ENCODE measurements at regions not wholly inside any gene's neighbourhood (a gene's known extent, or its start where the extent isn't known, plus 50 kb on each side); places are given as distances from the start of the nearest gene placed in this dataset.

DNA sequence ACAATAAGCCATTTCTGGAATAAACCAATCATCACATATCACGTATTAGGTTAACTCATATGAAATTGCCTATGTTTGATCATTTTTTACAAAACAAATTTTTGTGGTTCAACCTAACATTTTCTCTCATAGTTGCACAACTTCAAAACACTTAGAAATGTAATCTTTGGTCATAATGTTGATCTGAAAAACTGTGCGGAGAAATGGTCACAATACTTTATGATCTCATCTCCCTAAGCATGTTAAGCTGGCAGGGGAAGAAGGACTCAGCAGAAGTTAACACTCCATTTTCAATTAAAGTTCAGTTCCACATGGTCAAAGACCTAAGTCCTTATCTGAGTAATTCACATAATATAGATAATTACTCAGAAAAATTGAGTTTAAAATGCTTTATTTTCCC, 194.8 kb downstream of the CAPZA3 start:
- Mint-ChIP-seq H3K4me1 (no peaks in the 10 kb centered on the region), H3K27me3 (no peaks in the 10 kb centered on the region), H3K36me3 (no peaks in the 10 kb centered on the region), H3K4me3 (no peak overlapping the region), H3K27ac (no peak overlapping the region), H3K9me3 (ENCODE audit: low read depth) (peaks cover 9% of the 10 kb centered on the region)
- CTCF ChIA-PET, result no interaction called here
- DNase-seq, result no peak
- ATAC-seq, result no peak

- no peak for ATAC-seq
Measured at GRCh38 chr12:18935371-18935965, 194.1 kb upstream of the PLEKHA5 start.

GRCh38 chr12:18939051-18939450, 190.5 kb upstream of the PLEKHA5 start:
- Mint-ChIP-seq H3K4me3 (no peak overlapping the region), H3K27ac (no peak overlapping the region), H3K9me3 (ENCODE audit: low read depth) (peaks cover 2% of the 10 kb centered on the region), H3K27me3 (no peaks in the 10 kb centered on the region), H3K4me1 (no peaks in the 10 kb centered on the region), H3K36me3 (no peaks in the 10 kb centered on the region)
- CTCF ChIA-PET, result no interaction called here
- DNase-seq (no peak), ATAC-seq (no peak)

More at GRCh38 chr12:18935371-18935965, 194.1 kb upstream of the PLEKHA5 start:
- Mint-ChIP-seq H3K27me3 (no peaks in the 10 kb centered on the region), H3K36me3 (no peaks in the 10 kb centered on the region), H3K4me3 (no peak overlapping the region), H3K27ac (no peak overlapping the region), H3K4me1 (no peaks in the 10 kb centered on the region), H3K9me3 (ENCODE audit: low read depth) (peaks cover 4% of the 10 kb centered on the region)
- CTCF ChIA-PET, result no interaction called here
- no peak for DNase-seq

- H3K36me3 Mint-ChIP-seq, result no peaks in the 10 kb centered on the region
- no peak overlapping the region for H3K4me3 Mint-ChIP-seq
- CTCF ChIA-PET, result no interaction called here
- no peak overlapping the region for H3K27ac Mint-ChIP-seq
- DNase-seq (no peak), ATAC-seq (no peak)
- H3K9me3 Mint-ChIP-seq (ENCODE audit: low read depth), result no peaks in the 10 kb centered on the region
- H3K4me1 Mint-ChIP-seq, result no peaks in the 10 kb centered on the region
- no peaks in the 10 kb centered on the region for H3K27me3 Mint-ChIP-seq
Measured at GRCh38 chr12:18942669-18943068, 186.9 kb upstream of the PLEKHA5 start.

DNA sequence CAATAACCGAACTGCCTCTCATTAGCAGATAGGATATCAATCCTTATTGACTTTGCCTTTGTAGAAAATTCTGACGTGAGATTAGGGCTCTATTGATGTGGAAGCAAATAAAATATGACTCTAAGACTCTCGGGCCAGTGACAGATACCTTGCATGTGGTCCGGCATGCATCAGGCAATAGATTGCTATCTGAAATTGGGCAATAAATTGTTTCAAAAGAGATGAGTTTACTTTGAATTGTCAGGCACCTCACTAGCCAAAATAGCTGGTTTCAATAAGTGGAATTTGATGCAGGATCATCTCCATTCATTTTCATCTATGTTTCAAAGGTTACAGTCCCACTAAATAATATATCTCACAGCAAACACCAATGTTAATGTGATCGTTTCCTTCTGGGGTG, 186.3 kb upstream of the PLEKHA5 start:
- H3K36me3 Mint-ChIP-seq, result no peaks in the 10 kb centered on the region
- DNase-seq, result no peak
- no peaks in the 10 kb centered on the region for H3K4me1 Mint-ChIP-seq
- H3K27me3 Mint-ChIP-seq, result no peaks in the 10 kb centered on the region
- H3K4me3 Mint-ChIP-seq, result no peak overlapping the region
- no peaks in the 10 kb centered on the region for H3K9me3 Mint-ChIP-seq (ENCODE audit: low read depth)
- H3K27ac Mint-ChIP-seq, result no peak overlapping the region
- CTCF ChIA-PET, result no interaction called here
- no peak for ATAC-seq

DNA sequence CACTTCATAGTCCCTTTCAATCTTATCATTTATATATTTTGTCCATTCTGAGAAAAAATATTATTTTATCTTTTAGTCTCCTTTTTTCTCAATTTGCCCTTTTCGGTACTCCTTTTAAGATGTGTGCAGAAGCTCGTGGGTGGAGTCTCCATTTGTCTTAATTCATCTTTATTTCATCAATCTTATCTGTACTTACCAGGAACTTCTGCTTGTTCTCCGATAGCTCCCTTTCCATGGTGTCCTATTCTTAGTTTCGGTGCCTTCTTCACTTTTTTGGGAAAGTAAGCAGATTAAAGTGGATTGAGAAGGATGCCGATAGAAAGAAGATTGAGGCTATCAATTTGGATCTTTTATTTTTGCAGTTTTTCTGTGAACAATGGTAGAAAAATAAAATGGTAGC, 183.4 kb upstream of the PLEKHA5 start:
- ATAC-seq (no peak), DNase-seq (no peak)
- Mint-ChIP-seq H3K9me3 (ENCODE audit: low read depth) (no peaks in the 10 kb centered on the region), H3K4me1 (no peaks in the 10 kb centered on the region), H3K4me3 (no peak overlapping the region), H3K27me3 (no peaks in the 10 kb centered on the region), H3K27ac (no peak overlapping the region), H3K36me3 (no peaks in the 10 kb centered on the region)
- CTCF ChIA-PET, result no interaction called here

DNA sequence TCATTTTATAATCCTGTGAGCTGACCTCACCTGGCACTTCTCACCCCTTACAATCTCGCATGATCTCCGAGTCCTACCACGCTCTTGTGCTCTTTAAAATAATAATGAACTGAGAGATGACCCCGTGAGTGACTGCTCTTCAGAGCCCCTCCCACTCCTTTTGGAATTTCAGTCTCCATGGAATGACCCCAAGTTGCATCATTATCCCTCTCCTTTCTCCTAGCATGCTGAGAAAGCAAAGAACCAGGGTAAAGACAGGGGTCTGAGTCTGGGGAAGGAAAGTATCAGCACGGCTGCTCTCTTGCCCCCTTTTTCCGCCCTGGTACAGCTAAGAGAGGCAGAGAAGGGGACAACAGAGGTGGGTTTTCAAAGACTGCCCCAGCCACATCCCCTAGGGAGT, 178.3 kb upstream of the PLEKHA5 start:
- Mint-ChIP-seq H3K27me3 (peaks cover 2% of the 10 kb centered on the region), H3K4me3 (no peak overlapping the region), H3K9me3 (ENCODE audit: low read depth) (no peaks in the 10 kb centered on the region), H3K4me1 (no peaks in the 10 kb centered on the region), H3K27ac (no peak overlapping the region), H3K36me3 (no peaks in the 10 kb centered on the region)
- ATAC-seq (no peak), DNase-seq (no peak)
- CTCF ChIA-PET, result no interaction called here

DNA sequence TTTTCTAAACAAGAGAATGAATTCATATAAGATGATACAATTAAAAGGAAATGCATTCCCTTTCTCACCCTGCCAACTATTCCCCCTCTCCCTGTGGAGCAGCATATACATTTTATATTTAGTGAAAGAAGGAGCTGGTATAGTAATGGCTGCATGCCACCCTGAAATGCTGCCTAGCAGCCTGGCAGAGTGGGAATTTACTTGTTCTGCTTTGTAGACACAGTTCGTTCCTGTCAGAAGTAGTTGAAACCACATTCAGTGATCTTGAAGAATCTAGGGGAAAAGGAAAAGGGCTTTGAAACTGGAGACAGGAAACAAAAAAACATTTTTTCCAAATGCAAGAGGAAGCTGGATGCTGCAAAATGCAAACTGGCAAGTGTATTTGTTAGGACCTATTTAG, 176.0 kb upstream of the PLEKHA5 start:
- H3K9me3 Mint-ChIP-seq (ENCODE audit: low read depth), result no peaks in the 10 kb centered on the region
- no peaks in the 10 kb centered on the region for H3K36me3 Mint-ChIP-seq
- DNase-seq, result no peak
- H3K4me3 Mint-ChIP-seq, result no peak overlapping the region
- no peak for ATAC-seq
- no peaks in the 10 kb centered on the region for H3K4me1 Mint-ChIP-seq
- H3K27me3 Mint-ChIP-seq, result peaks cover 2% of the 10 kb centered on the region
- CTCF ChIA-PET, result no interaction called here
- H3K27ac Mint-ChIP-seq, result no peak overlapping the region

- Mint-ChIP-seq H3K4me3 (no peak overlapping the region), H3K27me3 (peaks cover 2% of the 10 kb centered on the region), H3K9me3 (ENCODE audit: low read depth) (no peaks in the 10 kb centered on the region), H3K4me1 (no peaks in the 10 kb centered on the region), H3K36me3 (no peaks in the 10 kb centered on the region), H3K27ac (no peak overlapping the region)
- ATAC-seq (no peak), DNase-seq (no peak)
- CTCF ChIA-PET, result no interaction called here
Measured at GRCh38 chr12:18955594-18955993, 173.9 kb upstream of the PLEKHA5 start.

DNA sequence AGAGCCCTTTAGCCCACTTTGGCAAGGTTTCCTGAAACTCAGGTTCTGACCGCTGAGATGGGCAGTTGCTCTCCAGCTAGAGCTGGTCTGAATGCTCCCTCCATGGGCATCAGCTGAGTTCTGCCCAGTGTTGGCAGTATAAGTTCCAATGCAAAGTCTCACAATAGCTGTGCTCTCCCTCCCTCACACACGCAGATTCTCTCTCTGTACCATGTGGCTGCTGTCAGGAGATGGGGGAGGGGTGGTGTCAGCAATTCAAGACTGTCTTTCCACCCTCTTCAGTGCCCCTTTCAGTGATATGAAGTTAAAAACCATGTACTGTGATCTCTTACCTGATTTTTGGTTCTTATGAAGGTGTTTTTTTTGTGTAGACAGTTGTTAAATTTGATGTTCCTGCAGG, 164.3 kb upstream of the PLEKHA5 start:
- H3K27me3 Mint-ChIP-seq, result no peaks in the 10 kb centered on the region
- DNase-seq (no peak), ATAC-seq (no peak)
- no peaks in the 10 kb centered on the region for H3K4me1 Mint-ChIP-seq
- CTCF ChIA-PET, result no interaction called here
- H3K4me3 Mint-ChIP-seq, result no peak overlapping the region
- H3K36me3 Mint-ChIP-seq, result no peaks in the 10 kb centered on the region
- no peak overlapping the region for H3K27ac Mint-ChIP-seq
- H3K9me3 Mint-ChIP-seq (ENCODE audit: low read depth), result no peaks in the 10 kb centered on the region

DNA sequence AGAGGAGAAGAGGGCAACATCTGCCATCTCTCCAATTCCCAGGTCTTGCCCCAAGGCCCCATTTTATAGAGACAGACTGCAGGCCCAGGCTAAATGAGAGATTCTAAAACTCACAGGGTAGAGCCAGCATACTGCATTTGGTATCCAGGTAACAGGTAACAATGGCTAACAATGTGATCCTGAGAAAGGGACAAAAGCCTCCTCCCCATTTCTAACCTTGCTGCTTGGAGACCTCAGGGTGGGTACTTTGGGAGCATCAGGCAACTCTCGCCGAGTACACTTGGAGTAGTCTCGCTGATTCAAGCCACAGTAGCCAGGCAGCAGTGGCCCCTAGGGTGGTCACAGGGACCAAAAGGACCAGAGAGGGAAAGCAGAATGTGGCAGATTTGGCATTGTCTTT, 162.6 kb upstream of the PLEKHA5 start:
- Mint-ChIP-seq H3K27ac (no peak overlapping the region), H3K27me3 (no peaks in the 10 kb centered on the region), H3K4me1 (no peaks in the 10 kb centered on the region), H3K36me3 (no peaks in the 10 kb centered on the region), H3K4me3 (no peak overlapping the region), H3K9me3 (ENCODE audit: low read depth) (no peaks in the 10 kb centered on the region)
- ATAC-seq (no peak), DNase-seq (no peak)
- CTCF ChIA-PET, result no interaction called here

DNA sequence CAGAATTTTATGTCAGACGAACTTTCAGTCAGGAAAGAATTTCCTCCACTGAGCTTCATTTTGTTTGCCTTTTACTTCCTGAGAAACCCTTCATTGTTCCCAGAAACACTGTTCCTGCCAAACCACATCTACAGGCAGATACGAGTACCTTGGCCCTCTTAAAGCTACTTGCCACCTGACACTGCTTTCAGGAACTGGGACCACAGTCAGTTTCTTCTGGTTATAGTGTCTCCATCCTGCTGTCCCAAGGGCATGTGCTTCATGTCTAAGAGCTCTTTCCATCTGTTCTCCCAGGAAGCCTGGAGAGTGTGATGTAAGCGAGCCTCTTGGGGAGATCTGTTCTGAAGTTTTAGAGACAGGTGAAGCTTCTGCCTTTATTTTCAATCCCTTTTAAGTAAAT, 161.7 kb upstream of the PLEKHA5 start:
- DNase-seq (no peak), ATAC-seq (no peak)
- Mint-ChIP-seq H3K36me3 (no peaks in the 10 kb centered on the region), H3K27me3 (no peaks in the 10 kb centered on the region), H3K4me1 (no peaks in the 10 kb centered on the region), H3K4me3 (no peak overlapping the region), H3K27ac (no peak overlapping the region), H3K9me3 (ENCODE audit: low read depth) (no peaks in the 10 kb centered on the region)
- CTCF ChIA-PET, result no interaction called here

GRCh38 chr12:18969512-18969911, 160.0 kb upstream of the PLEKHA5 start:
- ATAC-seq, result no peak
- Mint-ChIP-seq H3K4me3 (no peak overlapping the region), H3K36me3 (no peaks in the 10 kb centered on the region), H3K27ac (no peak overlapping the region), H3K27me3 (no peaks in the 10 kb centered on the region), H3K9me3 (ENCODE audit: low read depth) (no peaks in the 10 kb centered on the region), H3K4me1 (no peaks in the 10 kb centered on the region)
- CTCF ChIA-PET, result no interaction called here
- DNase-seq, result no peak

DNA sequence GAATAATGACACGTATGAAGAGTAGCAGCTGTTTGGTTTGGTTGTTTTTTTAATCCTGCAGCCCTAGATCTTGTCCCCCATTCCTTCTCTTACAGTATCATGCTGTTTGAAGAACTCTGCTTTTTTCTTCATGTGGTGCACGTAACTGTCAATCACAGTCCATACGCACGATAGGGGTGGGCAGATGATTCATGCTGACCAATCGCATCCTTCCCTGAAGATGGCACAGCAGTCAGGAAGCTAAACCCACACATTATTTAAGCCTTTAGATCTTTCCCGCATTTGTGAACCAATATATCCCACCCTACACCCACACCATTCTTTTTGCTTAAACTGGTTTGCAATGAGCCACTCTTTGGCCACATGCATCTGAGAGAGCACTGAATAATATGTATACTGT, 158.9 kb upstream of the PLEKHA5 start:
- H3K4me3 Mint-ChIP-seq, result no peak overlapping the region
- no peak for ATAC-seq

GRCh38 chr12:18971932-18972331, 157.6 kb upstream of the PLEKHA5 start:
- H3K27me3 Mint-ChIP-seq, result no peaks in the 10 kb centered on the region
- H3K4me3 Mint-ChIP-seq, result no peak overlapping the region
- no peaks in the 10 kb centered on the region for H3K36me3 Mint-ChIP-seq
- no peaks in the 10 kb centered on the region for H3K9me3 Mint-ChIP-seq (ENCODE audit: low read depth)
- no peak for DNase-seq
- CTCF ChIA-PET, result no interaction called here
- H3K4me1 Mint-ChIP-seq, result no peaks in the 10 kb centered on the region
- H3K27ac Mint-ChIP-seq, result no peak overlapping the region
- no peak for ATAC-seq

More for the DNA sequence above, 158.9 kb upstream of the PLEKHA5 start:
- no peak overlapping the region for H3K27ac Mint-ChIP-seq
- no peaks in the 10 kb centered on the region for H3K9me3 Mint-ChIP-seq (ENCODE audit: low read depth)
- no peaks in the 10 kb centered on the region for H3K36me3 Mint-ChIP-seq
- H3K27me3 Mint-ChIP-seq, result no peaks in the 10 kb centered on the region
- H3K4me1 Mint-ChIP-seq, result no peaks in the 10 kb centered on the region
- DNase-seq, result no peak
- CTCF ChIA-PET, result no interaction called here

Data from activated CD8-positive, alpha-beta memory T cell treated with anti-CD3 and anti-CD28 coated beads, Interleukin-2, amount 10 ng/mL, durations not matched to agents 7 days and 5 days (primary cell).